NB4 (cell line): ENCODE measurements at regions not wholly inside any gene's neighbourhood (a gene's known extent, or its start where the extent isn't known, plus 50 kb on each side); places are given as distances from the start of the nearest gene placed in this dataset.

Experiments
- DNase-seq: peaks from one replicate; pipeline ENCODE4 v3.0.0; 2010; ENCODE audit warnings: low read depth
- H3K4me3 ChIP-seq: one replicate; pipeline ENCODE4 v1.5.1; 2011; ENCODE audit warnings: mild to moderate bottlenecking, low read depth, low read length, moderate library complexity
- CTCF ChIP-seq: IDR thresholded peaks from one replicate; pipeline ENCODE4 v1.5.1; 2012; ENCODE audit warnings: low read depth, low read length
- MAX ChIP-seq: IDR thresholded peaks from 2 replicates; pipeline ENCODE4 v1.6.1; 2011; ENCODE audit warnings: low read depth, low read length
- MYC ChIP-seq: IDR thresholded peaks from 2 replicates; pipeline ENCODE4 v1.6.1; 2011; ENCODE audit warnings: low read depth, low read length
- POLR2A ChIP-seq: IDR thresholded peaks from 2 replicates; pipeline ENCODE4 v1.6.1; 2011; ENCODE audit warnings: mild to moderate bottlenecking; ENCODE audit not compliant: insufficient read length; ENCODE audit errors: extremely low read depth

- TF ChIP-seq MAX (no peak), POLR2A (no peak), MYC (no peak), CTCF (no peak)
- DNase-seq, result peak; percentile 4
- H3K4me3 ChIP-seq, result no peak overlapping the region
Measured at GRCh38 chr3:130242850-130243569, 102.5 kb upstream of the COL6A5 start.

- DNase-seq, result no peak
- H3K4me3 ChIP-seq, result no peak overlapping the region
- TF ChIP-seq MAX, result no peak
- TF ChIP-seq POLR2A, result no peak
- no peak for TF ChIP-seq CTCF
- no peak for TF ChIP-seq MYC
Measured at GRCh38 chr3:130243808-130244207, 101.7 kb upstream of the COL6A5 start.

- TF ChIP-seq MAX, result no peak
- TF ChIP-seq POLR2A, result no peak
- no peak for TF ChIP-seq CTCF
- TF ChIP-seq MYC, result no peak
- no peak for DNase-seq
- H3K4me3 ChIP-seq, result no peak overlapping the region
Measured at GRCh38 chr3:130250982-130251381, 94.5 kb upstream of the COL6A5 start.

GRCh38 chr3:130255442-130255841, 90.0 kb upstream of the COL6A5 start:
- no peak overlapping the region for H3K4me3 ChIP-seq
- no peak for DNase-seq
- TF ChIP-seq MAX (no peak), POLR2A (no peak), MYC (no peak), CTCF (no peak)

GRCh38 chr3:130256821-130257340, 88.6 kb upstream of the COL6A5 start:
- no peak for DNase-seq
- H3K4me3 ChIP-seq, result no peak overlapping the region
- TF ChIP-seq MYC (no peak), POLR2A (no peak), MAX (no peak), CTCF (no peak)
